WTC11 (cell line): ENCODE measurements at regions not wholly inside any gene's neighbourhood (a gene's known extent, or its start where the extent isn't known, plus 50 kb on each side); places are given as distances from the start of the nearest gene placed in this dataset.

Experiments used
- ATAC-seq: fragments of 200-7000 bp; cut with Tn5 transposase; 2 replicates; pipeline ENCODE4 v1.10.0; 2021; ENCODE audit warnings: mild to moderate bottlenecking, moderate library complexity
- CTCF ChIA-PET: fragments of 300-600 bp; sonication (Branson Sonifier 250); formaldehyde crosslinking; loops from one replicate; lab custom pipeline; 2021; ENCODE audit warnings: antibody characterized with exemption; lab: Charles Lee
- POLR2A ChIA-PET: fragments of 350-600 bp; sonication (Branson Sonifier 250); formaldehyde crosslinking; loops from one replicate; lab custom pipeline; 2021; ENCODE audit warnings: antibody characterized with exemption; lab: Charles Lee
- DNase-seq: peaks from one replicate; pipeline ENCODE4 v3.0.0; 2021; ENCODE audit warnings: low spot score
- H3K27ac Mint-ChIP-seq: 2 replicates; pipeline ENCODE4 v1.8.0; 2021; ENCODE audit warnings: mixed read lengths
- H3K27me3 Mint-ChIP-seq: 2 replicates; pipeline ENCODE4 v1.8.0; 2021; ENCODE audit warnings: low read depth, mild to moderate bottlenecking, moderate library complexity, mixed read lengths
- H3K36me3 Mint-ChIP-seq: 2 replicates; pipeline ENCODE4 v1.8.0; 2021; ENCODE audit warnings: mixed read lengths
- H3K4me1 Mint-ChIP-seq: 2 replicates; pipeline ENCODE4 v1.8.0; 2022; ENCODE audit warnings: mixed read lengths
- H3K4me3 Mint-ChIP-seq: 2 replicates; pipeline ENCODE4 v1.8.0; 2021; ENCODE audit warnings: mild to moderate bottlenecking, moderate library complexity, mixed read lengths
- H3K9me3 Mint-ChIP-seq: 2 replicates; pipeline ENCODE4 v1.8.0; 2021; ENCODE audit warnings: mixed read lengths
- CREM ChIP-seq: sonication (generic); formaldehyde crosslinking; IDR thresholded peaks from 2 replicates; pipeline ENCODE4 v1.8.1; 2022; ENCODE audit warnings: mild to moderate bottlenecking, missing genetic modification reagents, moderate library complexity
- ELF4 ChIP-seq: sonication (generic); formaldehyde crosslinking; IDR thresholded peaks from 2 replicates; pipeline ENCODE4 v1.8.1; 2022; ENCODE audit warnings: low read depth, mild to moderate bottlenecking, moderate library complexity, missing genetic modification reagents
- ERG ChIP-seq: fragments of 250-450 bp; sonication (Bioruptor Pico); IDR thresholded peaks from 2 replicates; pipeline ENCODE4 v1.8.0; 2021; ENCODE audit warnings: mild to moderate bottlenecking
- GABPB1 ChIP-seq: sonication (generic); formaldehyde crosslinking; IDR thresholded peaks from 2 replicates; pipeline ENCODE4 v1.8.1; 2023; ENCODE audit warnings: mild to moderate bottlenecking, missing genetic modification reagents
- GRHL2 ChIP-seq: fragments of 250-450 bp; sonication (Bioruptor Pico); IDR thresholded peaks from 2 replicates; pipeline ENCODE4 v1.8.0; 2022; ENCODE audit warnings: mild to moderate bottlenecking, moderate library complexity; ENCODE audit not compliant: insufficient replicate concordance, severe bottlenecking
- GTF2I ChIP-seq: fragments of 250-450 bp; sonication (Bioruptor Pico); conservative IDR thresholded peaks from 2 replicates; pipeline ENCODE4 v1.4.0; 2021; ENCODE audit warnings: mild to moderate bottlenecking
- MAX ChIP-seq: sonication (generic); formaldehyde crosslinking; IDR thresholded peaks from 2 replicates; pipeline ENCODE4 v1.8.0; 2022; ENCODE audit warnings: mild to moderate bottlenecking, missing genetic modification reagents
- PRRX2 ChIP-seq: fragments of 250-450 bp; sonication (Bioruptor Pico); IDR thresholded peaks from 2 replicates; pipeline ENCODE4 v1.8.0; 2021; ENCODE audit warnings: mild to moderate bottlenecking
- SOX15 ChIP-seq: fragments of 250-450 bp; sonication (Bioruptor Pico); IDR thresholded peaks from 2 replicates; pipeline ENCODE4 v1.9.0; 2021; ENCODE audit warnings: mild to moderate bottlenecking
- SP1 ChIP-seq: sonication (generic); formaldehyde crosslinking; conservative IDR thresholded peaks from 2 replicates; pipeline ENCODE4 v1.8.1; 2022; ENCODE audit warnings: missing genetic modification reagents
- TCF7 ChIP-seq: sonication (generic); formaldehyde crosslinking; IDR thresholded peaks from 2 replicates; pipeline ENCODE4 v1.8.0; 2022; ENCODE audit warnings: mild to moderate bottlenecking, low read depth, missing genetic modification reagents, moderate library complexity
- ZBTB21 ChIP-seq: sonication (generic); formaldehyde crosslinking; IDR thresholded peaks from 2 replicates; pipeline ENCODE4 v1.8.1; 2023; ENCODE audit warnings: mild to moderate bottlenecking, missing genetic modification reagents, borderline replicate concordance
- ZBTB43 ChIP-seq: sonication (generic); formaldehyde crosslinking; IDR thresholded peaks from 2 replicates; pipeline ENCODE4 v1.8.1; 2023; ENCODE audit warnings: mild to moderate bottlenecking, missing genetic modification reagents
- ZNF121 ChIP-seq: sonication (generic); formaldehyde crosslinking; IDR thresholded peaks from 2 replicates; pipeline ENCODE4 v1.8.0; 2023; ENCODE audit warnings: missing genetic modification reagents
- ZNF232 ChIP-seq: sonication (generic); formaldehyde crosslinking; IDR thresholded peaks from 2 replicates; pipeline ENCODE4 v1.8.0; 2022; ENCODE audit warnings: mild to moderate bottlenecking, missing genetic modification reagents
- ZNF263 ChIP-seq: sonication (generic); formaldehyde crosslinking; IDR thresholded peaks from 2 replicates; pipeline ENCODE4 v1.8.1; 2022; ENCODE audit warnings: low read depth, mild to moderate bottlenecking, moderate library complexity, missing genetic modification reagents
- ZNF396 ChIP-seq: fragments of 250-450 bp; sonication (Bioruptor Pico); IDR thresholded peaks from 2 replicates; pipeline ENCODE4 v1.8.0; 2021; ENCODE audit warnings: mild to moderate bottlenecking, moderate library complexity, borderline replicate concordance
- ZNF416 ChIP-seq: fragments of 250-450 bp; sonication (Bioruptor Pico); IDR thresholded peaks from 2 replicates; pipeline ENCODE4 v1.9.0; 2021; ENCODE audit warnings: mild to moderate bottlenecking, inconsistent platforms
- ZNF671 ChIP-seq: fragments of 250-450 bp; sonication (Bioruptor Pico); IDR thresholded peaks from 2 replicates; pipeline ENCODE4 v1.8.0; 2021; ENCODE audit warnings: mild to moderate bottlenecking
- TF ChIP-seq, protein P1 (sequence below): fragments of 250-450 bp; sonication (Bioruptor Pico); IDR thresholded peaks from 2 replicates; pipeline ENCODE4 v1.9.0; 2021; ENCODE audit warnings: mild to moderate bottlenecking, borderline replicate concordance
- TF ChIP-seq, protein P2 (sequence below): sonication (generic); formaldehyde crosslinking; IDR thresholded peaks from 2 replicates; pipeline ENCODE4 v1.8.1; 2022; ENCODE audit warnings: low read depth, mild to moderate bottlenecking, moderate library complexity, missing genetic modification reagents, borderline replicate concordance
- TF ChIP-seq, protein P3 (sequence below): fragments of 250-450 bp; sonication (Bioruptor Pico); IDR thresholded peaks from 2 replicates; pipeline ENCODE4 v1.9.0; 2021; ENCODE audit warnings: moderate library complexity, mild to moderate bottlenecking, inconsistent platforms, borderline replicate concordance

- no peak overlapping the region for H3K4me3 Mint-ChIP-seq
- ATAC-seq (no peak), DNase-seq (no peak)
- H3K27ac Mint-ChIP-seq, result no peak overlapping the region
- H3K4me1 Mint-ChIP-seq, result 0 out of 2 replicates have a peak, but pooled peaks cover 2% of the 10 kb centered on the region
- peaks cover 24% of the 10 kb centered on the region for H3K9me3 Mint-ChIP-seq
- ChIA-PET CTCF (no interaction called here), POLR2A (no interaction called here)
- peaks cover 17% of the 10 kb centered on the region for H3K36me3 Mint-ChIP-seq
- TF ChIP-seq TCF7 (CRISPR knock-in tag) (no peak), MAX (CRISPR knock-in tag) (no peak), SOX15 (CRISPR knock-in tag) (no peak), PRRX2 (CRISPR knock-in tag) (no peak)
- TF ChIP-seq, protein P1, sequence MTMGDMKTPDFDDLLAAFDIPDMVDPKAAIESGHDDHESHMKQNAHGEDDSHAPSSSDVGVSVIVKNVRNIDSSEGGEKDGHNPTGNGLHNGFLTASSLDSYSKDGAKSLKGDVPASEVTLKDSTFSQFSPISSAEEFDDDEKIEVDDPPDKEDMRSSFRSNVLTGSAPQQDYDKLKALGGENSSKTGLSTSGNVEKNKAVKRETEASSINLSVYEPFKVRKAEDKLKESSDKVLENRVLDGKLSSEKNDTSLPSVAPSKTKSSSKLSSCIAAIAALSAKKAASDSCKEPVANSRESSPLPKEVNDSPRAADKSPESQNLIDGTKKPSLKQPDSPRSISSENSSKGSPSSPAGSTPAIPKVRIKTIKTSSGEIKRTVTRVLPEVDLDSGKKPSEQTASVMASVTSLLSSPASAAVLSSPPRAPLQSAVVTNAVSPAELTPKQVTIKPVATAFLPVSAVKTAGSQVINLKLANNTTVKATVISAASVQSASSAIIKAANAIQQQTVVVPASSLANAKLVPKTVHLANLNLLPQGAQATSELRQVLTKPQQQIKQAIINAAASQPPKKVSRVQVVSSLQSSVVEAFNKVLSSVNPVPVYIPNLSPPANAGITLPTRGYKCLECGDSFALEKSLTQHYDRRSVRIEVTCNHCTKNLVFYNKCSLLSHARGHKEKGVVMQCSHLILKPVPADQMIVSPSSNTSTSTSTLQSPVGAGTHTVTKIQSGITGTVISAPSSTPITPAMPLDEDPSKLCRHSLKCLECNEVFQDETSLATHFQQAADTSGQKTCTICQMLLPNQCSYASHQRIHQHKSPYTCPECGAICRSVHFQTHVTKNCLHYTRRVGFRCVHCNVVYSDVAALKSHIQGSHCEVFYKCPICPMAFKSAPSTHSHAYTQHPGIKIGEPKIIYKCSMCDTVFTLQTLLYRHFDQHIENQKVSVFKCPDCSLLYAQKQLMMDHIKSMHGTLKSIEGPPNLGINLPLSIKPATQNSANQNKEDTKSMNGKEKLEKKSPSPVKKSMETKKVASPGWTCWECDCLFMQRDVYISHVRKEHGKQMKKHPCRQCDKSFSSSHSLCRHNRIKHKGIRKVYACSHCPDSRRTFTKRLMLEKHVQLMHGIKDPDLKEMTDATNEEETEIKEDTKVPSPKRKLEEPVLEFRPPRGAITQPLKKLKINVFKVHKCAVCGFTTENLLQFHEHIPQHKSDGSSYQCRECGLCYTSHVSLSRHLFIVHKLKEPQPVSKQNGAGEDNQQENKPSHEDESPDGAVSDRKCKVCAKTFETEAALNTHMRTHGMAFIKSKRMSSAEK, result no peak
- TF ChIP-seq, protein P2, sequence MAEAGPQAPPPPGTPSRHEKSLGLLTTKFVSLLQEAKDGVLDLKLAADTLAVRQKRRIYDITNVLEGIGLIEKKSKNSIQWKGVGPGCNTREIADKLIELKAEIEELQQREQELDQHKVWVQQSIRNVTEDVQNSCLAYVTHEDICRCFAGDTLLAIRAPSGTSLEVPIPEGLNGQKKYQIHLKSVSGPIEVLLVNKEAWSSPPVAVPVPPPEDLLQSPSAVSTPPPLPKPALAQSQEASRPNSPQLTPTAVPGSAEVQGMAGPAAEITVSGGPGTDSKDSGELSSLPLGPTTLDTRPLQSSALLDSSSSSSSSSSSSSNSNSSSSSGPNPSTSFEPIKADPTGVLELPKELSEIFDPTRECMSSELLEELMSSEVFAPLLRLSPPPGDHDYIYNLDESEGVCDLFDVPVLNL (CRISPR knock-in tag), result no peak
- no peaks in the 10 kb centered on the region for H3K27me3 Mint-ChIP-seq
These were observed 86.5 kb upstream of the DTNA start for GRCh38 chr18:34623557-34623956.

GRCh38 chr18:34624551-34624950, 85.5 kb upstream of the DTNA start:
- ATAC-seq, result no peak
- H3K9me3 Mint-ChIP-seq, result peaks cover 18% of the 10 kb centered on the region
- peaks cover 11% of the 10 kb centered on the region for H3K36me3 Mint-ChIP-seq
- 0 out of 2 replicates have a peak, but pooled peaks cover 2% of the 10 kb centered on the region for H3K4me1 Mint-ChIP-seq
- no peak overlapping the region for H3K4me3 Mint-ChIP-seq
- H3K27me3 Mint-ChIP-seq, result no peaks in the 10 kb centered on the region
- POLR2A ChIA-PET, result no interaction called here
- CTCF ChIA-PET, result no interaction called here
- no peak overlapping the region for H3K27ac Mint-ChIP-seq
- TF ChIP-seq GTF2I (no peak), ZNF396 (CRISPR knock-in tag) (no peak), ZNF121 (no peak), ZNF263 (no peak), SP1 (CRISPR knock-in tag) (no peak)
- DNase-seq, result no peak

DNA sequence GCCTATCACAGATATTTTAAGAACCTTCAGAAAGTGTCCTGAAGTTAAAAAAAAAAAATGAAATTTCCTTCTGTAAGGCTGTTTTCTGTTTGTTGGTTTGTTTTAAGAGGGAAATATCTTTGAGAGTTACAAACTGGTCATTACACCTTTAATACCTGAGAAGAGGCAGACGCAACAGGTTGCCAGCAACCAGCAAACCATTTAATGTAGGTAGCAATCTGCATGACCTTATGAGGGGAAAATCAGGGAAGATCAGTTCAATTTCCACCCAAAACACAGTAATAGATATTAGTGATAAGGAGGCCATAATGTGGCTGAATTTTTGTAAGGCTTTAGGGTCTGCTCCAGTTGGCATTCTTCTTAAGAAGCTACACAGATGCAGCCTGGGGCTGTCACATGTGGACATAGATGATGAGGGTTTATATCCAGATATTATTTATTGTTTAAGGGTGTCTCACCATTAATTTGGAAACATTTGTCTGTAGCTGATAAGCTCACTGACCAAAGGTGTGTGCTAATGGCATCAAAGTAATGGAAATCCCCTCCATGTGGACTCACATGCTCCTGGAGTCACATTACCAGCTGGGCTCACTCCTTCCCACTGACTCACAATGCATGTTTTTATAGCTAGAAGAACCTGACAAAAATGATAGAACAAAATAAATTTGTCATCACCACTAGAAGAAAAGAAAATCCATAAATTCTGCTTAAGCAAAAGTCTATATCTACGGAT, 83.5 kb upstream of the DTNA start:
- Mint-ChIP-seq H3K4me1 (peaks cover 6% of the 10 kb centered on the region; the same call in 1 of the 2 replicates), H3K9me3 (peaks cover 3% of the 10 kb centered on the region), H3K36me3 (no peaks in the 10 kb centered on the region), H3K27me3 (no peaks in the 10 kb centered on the region), H3K4me3 (no peak overlapping the region), H3K27ac (no peak overlapping the region; the same call in 1 of the 2 replicates)
- ATAC-seq, result no peak
- CTCF ChIA-PET, result interaction anchor here (0.8 kb wide), 1 partner anchor 35 kb away, joined by 3 read pairs; no protein-coding TSS in a partner anchor
- POLR2A ChIA-PET, result no interaction called here
- no peak for DNase-seq
- no peak for TF ChIP-seq ZBTB43 (CRISPR knock-in tag)
- TF ChIP-seq ZBTB21 (CRISPR knock-in tag), result no peak
- no peak for TF ChIP-seq GRHL2 (CRISPR knock-in tag)
- TF ChIP-seq CREM (CRISPR knock-in tag), result no peak
- no peak for TF ChIP-seq ZNF416 (CRISPR knock-in tag)
- TF ChIP-seq, protein P3, sequence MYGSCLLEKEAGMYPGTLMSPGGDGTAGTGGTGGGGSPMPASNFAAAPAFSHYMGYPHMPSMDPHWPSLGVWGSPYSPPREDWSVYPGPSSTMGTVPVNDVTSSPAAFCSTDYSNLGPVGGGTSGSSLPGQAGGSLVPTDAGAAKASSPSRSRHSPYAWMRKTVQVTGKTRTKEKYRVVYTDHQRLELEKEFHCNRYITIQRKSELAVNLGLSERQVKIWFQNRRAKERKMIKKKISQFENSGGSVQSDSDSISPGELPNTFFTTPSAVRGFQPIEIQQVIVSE (CRISPR knock-in tag), result no peak
- TF ChIP-seq GABPB1 (CRISPR knock-in tag), result no peak
- no peak for TF ChIP-seq ELF4 (CRISPR knock-in tag)
- no peak for TF ChIP-seq ZNF232 (CRISPR knock-in tag)
- no peak for TF ChIP-seq ERG (CRISPR knock-in tag)
- TF ChIP-seq ZNF671 (CRISPR knock-in tag), result no peak
